ENCODE measurements at regions not wholly inside any gene's neighbourhood (a gene's known extent, or its start where the extent isn't known, plus 50 kb on each side); places are given as distances from the start of the nearest gene placed in this dataset.
A peak's percentile ranks its signal among the peaks of the same experiment; 100 is the strongest.

GRCh38 chr5:159504106-159504856 is 174.0 kb upstream of the IL12B start:
- Histone ChIP-seq H3K27me3 (replicated peaks; ENCODE audit: insufficient read depth) (no peaks in the 10 kb centered on the region), H3K9me3 (no peaks in the 10 kb centered on the region), H3K27ac (peak overlapping the region in 1 of 2 donors; percentile 18), H3K4me3 (no peak overlapping the region), H3K36me3 (no peaks in the 10 kb centered on the region), H3K4me1 (replicated peaks) (no peaks in the 10 kb centered on the region)
- no peak for TF ChIP-seq CTCF (IDR thresholded peaks at IDR 0.05)
- no peak for TF ChIP-seq POLR2A (IDR thresholded peaks at IDR 0.05)
- TF ChIP-seq POLR2AphosphoS5 (IDR thresholded peaks at IDR 0.05) = no peak
- DNase-seq (ENCODE audit: low spot score) = no peak
- intact Hi-C loops (cut with DNase I) = no loop called here
- 30% methylated on average over 2 of the region's 2 CpGs for WGBS

GRCh38 chr5:159504857-159505304 is 174.6 kb upstream of the IL12B start:
- DNase-seq (ENCODE audit: low spot score) = no peak
- peak overlapping the region; percentile 18 to 50 for H3K27ac ChIP-seq

GRCh38 chr5:159507055-159507454 is 176.8 kb upstream of the IL12B start:
- no peak for TF ChIP-seq CTCF (IDR thresholded peaks at IDR 0.05)
- TF ChIP-seq POLR2A (IDR thresholded peaks at IDR 0.05) = no peak
- TF ChIP-seq POLR2AphosphoS5 (IDR thresholded peaks at IDR 0.05) = no peak
- intact Hi-C loops (cut with DNase I) = no loop called here
- H3K36me3 ChIP-seq = no peaks in the 10 kb centered on the region

More at GRCh38 chr5:159504857-159505304, 174.6 kb upstream of the IL12B start:
- intact Hi-C loops (cut with DNase I) = no loop called here
- Histone ChIP-seq H3K9me3 (no peaks in the 10 kb centered on the region), H3K27me3 (replicated peaks; ENCODE audit: insufficient read depth) (no peaks in the 10 kb centered on the region), H3K4me3 (no peak overlapping the region), H3K4me1 (replicated peaks) (no peaks in the 10 kb centered on the region), H3K36me3 (no peaks in the 10 kb centered on the region)
- no peak for TF ChIP-seq POLR2AphosphoS5 (IDR thresholded peaks at IDR 0.05)
- no peak for TF ChIP-seq CTCF (IDR thresholded peaks at IDR 0.05)
- TF ChIP-seq POLR2A (IDR thresholded peaks at IDR 0.05) = no peak
- 30% methylated on average over 7 of the region's 7 CpGs for WGBS

GRCh38 chr5:159507661-159508060 is 177.4 kb upstream of the IL12B start:
- Histone ChIP-seq H3K27ac (no peak overlapping the region), H3K9me3 (no peaks in the 10 kb centered on the region), H3K36me3 (no peaks in the 10 kb centered on the region), H3K4me3 (no peak overlapping the region), H3K4me1 (replicated peaks) (peaks cover 17% of the 10 kb centered on the region), H3K27me3 (replicated peaks; ENCODE audit: insufficient read depth) (no peaks in the 10 kb centered on the region)
- intact Hi-C loops (cut with DNase I) = no loop called here
- TF ChIP-seq CTCF (IDR thresholded peaks at IDR 0.05) = no peak
- WGBS = 95% methylated on average over 3 of the region's 3 CpGs
- no peak for DNase-seq (ENCODE audit: low spot score)

More at GRCh38 chr5:159507055-159507454, 176.8 kb upstream of the IL12B start:
- peaks cover 14% of the 10 kb centered on the region for H3K4me1 ChIP-seq (replicated peaks)
- 79% methylated on average over 2 of the region's 2 CpGs for WGBS
- no peak overlapping the region for H3K4me3 ChIP-seq
- DNase-seq (ENCODE audit: low spot score) = no peak
- no peaks in the 10 kb centered on the region for H3K9me3 ChIP-seq
- H3K27me3 ChIP-seq (replicated peaks; ENCODE audit: insufficient read depth) = no peaks in the 10 kb centered on the region
- no peak overlapping the region for H3K27ac ChIP-seq

GRCh38 chr5:159508344-159508743 is 178.1 kb upstream of the IL12B start:
- peaks cover 17% of the 10 kb centered on the region for H3K4me1 ChIP-seq (replicated peaks)
- no peaks in the 10 kb centered on the region for H3K9me3 ChIP-seq
- H3K4me3 ChIP-seq = no peak overlapping the region
- no peaks in the 10 kb centered on the region for H3K27me3 ChIP-seq (replicated peaks; ENCODE audit: insufficient read depth)
- no peaks in the 10 kb centered on the region for H3K36me3 ChIP-seq
- TF ChIP-seq POLR2A (IDR thresholded peaks at IDR 0.05) (no peak), CTCF (IDR thresholded peaks at IDR 0.05) (no peak), POLR2AphosphoS5 (IDR thresholded peaks at IDR 0.05) (no peak)
- intact Hi-C loops (cut with DNase I) = no loop called here
- 53% methylated on average over 5 of the region's 5 CpGs for WGBS
- peak overlapping the region; percentile 16 to 37 for H3K27ac ChIP-seq
- DNase-seq (ENCODE audit: low spot score) = no peak
